ENCODE measurements at regions not wholly inside any gene's neighbourhood (a gene's known extent, or its start where the extent isn't known, plus 50 kb on each side); places are given as distances from the start of the nearest gene placed in this dataset.

GRCh38 chr2:16406496-16407289 lies 258.9 kb downstream of the CYRIA start:
- no peaks in the 10 kb centered on the region for H3K27me3 Mint-ChIP-seq
- no peak overlapping the region for H3K27ac Mint-ChIP-seq
- Histone ChIP-seq H2AFZ (ENCODE audit: insufficient read depth, low read depth, low read length, poor library complexity, severe bottlenecking) (no peak overlapping the region), H3K79me2 (ENCODE audit: control insufficient read depth, insufficient read depth, low read length) (no peaks in the 10 kb centered on the region), H3K4me1 (ENCODE audit: control insufficient read depth in 2 of 2, insufficient read depth in 2 of 2, low read length in 2 of 2) (no peaks in the 10 kb centered on the region), H4K20me1 (ENCODE audit: control insufficient read depth, insufficient read depth, low read length, poor library complexity, severe bottlenecking) (no peaks in the 10 kb centered on the region), H3K27me3 (replicated peaks in 1 of 4; ENCODE audit: control extremely low read depth in 1 of 4, control insufficient read depth in 3 of 4, insufficient read depth in 4 of 4, low read length in 3 of 4) (peaks cover 0 to 2% (median 0%) of the 10 kb centered on the region in 4 experiments), H3K9me3 (ENCODE audit: control extremely low read depth in 1 of 3, control insufficient read depth in 2 of 3, insufficient read depth in 1 of 3, low read length in 2 of 3) (no peaks in the 10 kb centered on the region), H3K4me2 (replicated peaks; ENCODE audit: low read depth, low read length, poor library complexity, severe bottlenecking) (no peak overlapping the region), H3K4me3 (ENCODE audit: control extremely low read depth in 1 of 5, extremely low read depth in 1 of 5, insufficient read depth in 1 of 5, low read depth in 2 of 5, low read length in 4 of 5) (no peak overlapping the region), H3K9ac (ENCODE audit: low read length) (no peak overlapping the region), H3K27ac (ENCODE audit: low read length in 2 of 2) (no peak overlapping the region), H3K36me3 (replicated peaks in 1 of 2; ENCODE audit: control extremely low read depth in 1 of 2, control insufficient read depth in 1 of 2, extremely low read depth in 1 of 2, insufficient read depth in 2 of 2, low read length in 1 of 2) (no peaks in the 10 kb centered on the region)
- no peak for ATAC-seq (ENCODE audit: low read depth)
- ChIA-PET CTCF (no interaction called here), POLR2A (no interaction called here)
- H3K4me1 Mint-ChIP-seq = no peaks in the 10 kb centered on the region
- 87% methylated on average over 4 of the region's 7 CpGs for WGBS (ENCODE audit: insufficient coverage)
- intact Hi-C loops (cut with micrococcal nuclease) = no loop called here
- no peak overlapping the region for H3K4me3 Mint-ChIP-seq
- TF ChIP-seq EZH2 (IDR thresholded peaks at IDR 0.05; ENCODE audit: borderline replicate concordance, insufficient read depth, low read depth, low read length, poor library complexity, severe bottlenecking) = no peak
- no peak for DNase-seq
- no peaks in the 10 kb centered on the region for H3K9me3 Mint-ChIP-seq (ENCODE audit: insufficient read depth)

- Histone ChIP-seq H3K9ac (ENCODE audit: low read length) (no peak overlapping the region), H3K36me3 (replicated peaks in 1 of 2; ENCODE audit: control extremely low read depth in 1 of 2, control insufficient read depth in 1 of 2, extremely low read depth in 1 of 2, insufficient read depth in 2 of 2, low read length in 1 of 2) (no peaks in the 10 kb centered on the region), H3K27ac (ENCODE audit: low read length in 2 of 2) (no peak overlapping the region), H3K9me3 (ENCODE audit: control extremely low read depth in 1 of 3, control insufficient read depth in 2 of 3, insufficient read depth in 1 of 3, low read length in 2 of 3) (no peaks in the 10 kb centered on the region), H3K4me1 (ENCODE audit: control insufficient read depth in 2 of 2, insufficient read depth in 2 of 2, low read length in 2 of 2) (no peaks in the 10 kb centered on the region), H3K4me3 (ENCODE audit: control extremely low read depth in 1 of 5, extremely low read depth in 1 of 5, insufficient read depth in 1 of 5, low read depth in 2 of 5, low read length in 4 of 5) (no peak overlapping the region), H3K27me3 (replicated peaks in 1 of 4; ENCODE audit: control extremely low read depth in 1 of 4, control insufficient read depth in 3 of 4, insufficient read depth in 4 of 4, low read length in 3 of 4) (peaks cover 0 to 2% (median 0%) of the 10 kb centered on the region in 4 experiments), H3K4me2 (replicated peaks; ENCODE audit: low read depth, low read length, poor library complexity, severe bottlenecking) (no peak overlapping the region), H4K20me1 (ENCODE audit: control insufficient read depth, insufficient read depth, low read length, poor library complexity, severe bottlenecking) (no peaks in the 10 kb centered on the region), H3K79me2 (ENCODE audit: control insufficient read depth, insufficient read depth, low read length) (no peaks in the 10 kb centered on the region), H2AFZ (ENCODE audit: insufficient read depth, low read depth, low read length, poor library complexity, severe bottlenecking) (no peak overlapping the region)
- WGBS (ENCODE audit: insufficient coverage) = no CpG with 5 or more reads among the region's 3 CpGs
- ChIA-PET CTCF (no interaction called here), POLR2A (no interaction called here)
- intact Hi-C loops (cut with micrococcal nuclease) = no loop called here
- no peak for TF ChIP-seq CTCF (IDR thresholded peaks at IDR 0.05)
- no peak for TF ChIP-seq EZH2 (IDR thresholded peaks at IDR 0.05; ENCODE audit: borderline replicate concordance, insufficient read depth, low read depth, low read length, poor library complexity, severe bottlenecking)
- Mint-ChIP-seq H3K27ac (no peak overlapping the region), H3K4me3 (no peak overlapping the region), H3K4me1 (no peaks in the 10 kb centered on the region), H3K27me3 (no peaks in the 10 kb centered on the region), H3K9me3 (ENCODE audit: insufficient read depth) (no peaks in the 10 kb centered on the region)
- ATAC-seq (ENCODE audit: low read depth) = no peak
- DNase-seq = no peak
Measured at GRCh38 chr2:16405551-16405950, 260.1 kb downstream of the CYRIA start.

Measured in B cell (primary cell).